EL (cell line): ENCODE measurements at regions not wholly inside any gene's neighbourhood (a gene's known extent, or its start where the extent isn't known, plus 50 kb on each side); places are given as distances from the start of the nearest gene placed in this dataset.

Experiments used
- DNase-seq: peaks from one replicate; pipeline ENCODE4 v3.0.0-alpha.2; 2016

GRCh38 chr12:96136161-96136560 is 58.0 kb upstream of the ELK3 start:
- DNase-seq: peak; percentile 82

GRCh38 chr12:96136725-96137378 is 57.3 kb upstream of the ELK3 start:
- DNase-seq: peak; percentile 31

- DNase-seq: peak; percentile 83
These were observed 54.0 kb upstream of the ELK3 start for GRCh38 chr12:96140174-96140573.

DNA sequence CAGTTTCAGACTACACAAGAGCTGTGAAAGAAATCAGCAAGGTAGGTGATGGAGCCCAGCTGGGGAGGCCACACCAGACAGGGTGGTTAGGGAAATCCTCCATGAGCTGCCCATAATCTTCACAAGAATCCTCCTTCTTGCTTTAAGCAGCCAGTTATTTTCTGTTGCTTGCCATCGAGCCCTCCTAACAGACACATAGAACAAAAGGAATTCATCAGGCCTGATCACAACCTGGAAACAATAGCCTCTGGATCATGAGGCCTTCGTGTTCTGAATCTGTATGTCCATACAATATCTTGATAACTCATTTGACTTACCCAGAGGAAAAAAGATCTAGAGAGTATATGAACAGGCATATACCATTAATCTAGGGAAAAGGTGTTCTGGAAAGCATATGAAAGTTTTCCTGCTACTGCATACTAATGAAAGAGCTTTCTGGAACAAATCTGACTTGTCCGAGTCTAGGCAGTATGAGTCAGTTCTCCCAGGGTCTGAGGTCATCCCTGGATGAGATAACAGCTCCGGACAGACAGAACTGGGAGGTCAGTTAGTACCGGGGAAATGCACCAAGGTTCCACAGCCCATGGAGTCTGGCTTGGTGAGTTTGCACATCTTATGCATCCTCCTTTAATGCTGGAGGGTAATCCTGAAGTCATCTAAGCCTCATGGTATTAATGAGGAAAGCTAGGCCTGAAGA is 52.8 kb upstream of the ELK3 start:
- DNase-seq: peak; percentile 73

DNA sequence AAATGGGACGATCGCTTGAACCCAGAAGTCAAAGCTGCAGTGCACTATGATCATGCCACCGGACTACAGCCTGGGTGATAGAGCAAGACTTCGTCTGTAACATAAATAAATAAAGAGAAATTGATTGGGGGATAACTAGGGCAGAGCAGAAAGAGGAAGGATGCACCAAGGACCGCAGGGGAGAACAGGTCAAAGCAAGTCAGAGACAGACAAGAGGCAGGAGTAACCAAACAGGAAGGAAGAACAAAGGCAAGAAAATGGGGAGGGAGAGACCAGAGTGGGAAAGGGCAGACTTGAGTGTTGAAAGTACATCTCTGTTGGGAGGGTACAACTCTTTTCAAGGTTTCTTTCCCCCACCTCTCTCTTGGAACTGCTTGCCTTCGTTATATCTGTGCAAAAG is 50.8 kb upstream of the ELK3 start:
- DNase-seq: no peak

DNA sequence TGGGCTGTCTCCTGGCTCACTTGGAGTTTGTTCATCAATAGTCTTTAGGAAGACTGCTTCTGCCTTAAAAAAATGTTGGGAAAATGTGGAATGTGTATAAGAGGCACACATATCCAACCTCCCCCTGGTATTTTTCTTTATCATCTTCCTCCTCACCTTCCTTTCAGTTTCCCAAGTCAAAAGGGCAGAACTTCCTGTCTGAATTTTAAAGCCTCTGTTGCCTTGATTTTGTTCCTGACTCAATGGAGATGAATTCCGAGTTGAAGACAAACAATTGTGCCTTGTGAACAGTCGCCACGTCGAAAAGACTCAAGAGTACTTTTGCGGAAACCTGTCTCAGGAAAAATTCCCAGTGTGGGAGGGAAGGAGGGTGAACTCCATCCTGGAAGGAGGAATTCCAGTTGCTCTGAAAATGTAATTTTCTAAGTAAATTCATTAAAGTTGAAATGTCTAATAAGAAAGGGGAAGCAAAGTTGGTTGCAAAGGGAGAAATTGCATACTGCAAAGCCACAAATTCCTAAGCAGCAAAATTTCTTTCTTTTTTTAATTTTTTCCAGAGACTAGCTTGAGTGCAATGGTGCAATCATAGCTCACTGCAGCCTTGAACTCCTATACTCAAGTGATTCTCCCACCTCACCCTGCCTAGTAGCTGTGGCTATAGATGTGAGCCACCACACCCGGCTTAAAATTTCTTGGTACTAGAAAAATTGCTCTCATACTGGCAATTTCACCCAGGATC is 50.2 kb upstream of the ELK3 start:
- no peak for DNase-seq
